Fibroblast of lung (primary cell): ENCODE measurements at regions not wholly inside any gene's neighbourhood (a gene's known extent, or its start where the extent isn't known, plus 50 kb on each side); places are given as distances from the start of the nearest gene placed in this dataset.

Experiments used
- DNase-seq, 2 donors: peaks; one replicate each; pipeline versions ENCODE4 v3.0.0 to v3.0.0-alpha.2; 2010; ENCODE audit warnings: low read depth in 2 of 2
- H2AFZ ChIP-seq: 2 replicates; pipeline ENCODE4 v1.5.1; 2012; ENCODE audit warnings: low read length, control low read depth, inconsistent platforms
- H3K27ac ChIP-seq: 2 replicates; pipeline ENCODE4 v1.5.1; 2011; ENCODE audit warnings: low read length, control low read depth; ENCODE audit not compliant: insufficient read depth
- H3K27me3 ChIP-seq: 2 replicates; pipeline ENCODE4 v1.5.1; 2011; ENCODE audit warnings: mild to moderate bottlenecking, low read length; ENCODE audit not compliant: control insufficient read depth, insufficient read depth
- H3K36me3 ChIP-seq: 2 replicates; pipeline ENCODE4 v1.5.1; 2011; ENCODE audit warnings: low read length; ENCODE audit not compliant: control insufficient read depth, insufficient read depth
- H3K4me1 ChIP-seq: 2 replicates; pipeline ENCODE4 v1.5.1; 2011; ENCODE audit warnings: low read length; ENCODE audit not compliant: control insufficient read depth, insufficient read depth; ENCODE audit errors: extremely low read depth
- H3K4me2 ChIP-seq: 2 replicates; pipeline ENCODE4 v1.5.1; 2011; ENCODE audit warnings: low read length, control low read depth; ENCODE audit not compliant: insufficient read depth; ENCODE audit errors: extremely low read depth
- H3K4me3 ChIP-seq, 4 experiments: fragments of 200-600 bp in 1 of 4; sonication (generic) in 1 of 4; replicated peaks in 1 of 4; 2 replicates each; pipeline ENCODE4 v1.5.1; 2011 to 2016; ENCODE audit warnings: low read length in 4 of 4, low read depth in 3 of 4, mild to moderate bottlenecking in 3 of 4, control low read depth in 2 of 4, inconsistent platforms in 1 of 4, mixed read lengths in 1 of 4; ENCODE audit not compliant: insufficient read depth in 1 of 4; ENCODE audit errors: control extremely low read depth in 1 of 4
- H3K79me2 ChIP-seq: 2 replicates; pipeline ENCODE4 v1.5.1; 2012; ENCODE audit warnings: mild to moderate bottlenecking, low read length, inconsistent platforms; ENCODE audit not compliant: control insufficient read depth, insufficient read depth
- H3K9ac ChIP-seq: 2 replicates; pipeline ENCODE4 v1.5.1; 2011; ENCODE audit warnings: mild to moderate bottlenecking, low read length, control low read depth; ENCODE audit not compliant: insufficient read depth
- H3K9me3 ChIP-seq: 2 replicates; pipeline ENCODE4 v1.5.1; 2012; ENCODE audit warnings: low read depth, low read length; ENCODE audit not compliant: control insufficient read depth, insufficient read depth
- H4K20me1 ChIP-seq: 2 replicates; pipeline ENCODE4 v1.5.1; 2011; ENCODE audit warnings: low read length; ENCODE audit not compliant: control insufficient read depth, insufficient read depth; ENCODE audit errors: extremely low read depth
- EZH2 ChIP-seq: IDR thresholded peaks from 2 replicates; pipeline ENCODE4 v1.5.1; 2012; ENCODE audit warnings: low read length, control low read depth, mild to moderate bottlenecking; ENCODE audit errors: missing control alignments
- TF ChIP-seq, protein P1 (sequence below), 2 donors: IDR thresholded peaks in 1 of 2; conservative IDR thresholded peaks in 1 of 2; 1 replicate in 1 of 2; 2 replicates in 1 of 2; pipeline ENCODE4 v1.5.1; 2011 to 2012; ENCODE audit warnings: low read length in 2 of 2, control low read depth in 1 of 2, inconsistent platforms in 1 of 2, low read depth in 1 of 2, mild to moderate bottlenecking in 1 of 2

DNA sequence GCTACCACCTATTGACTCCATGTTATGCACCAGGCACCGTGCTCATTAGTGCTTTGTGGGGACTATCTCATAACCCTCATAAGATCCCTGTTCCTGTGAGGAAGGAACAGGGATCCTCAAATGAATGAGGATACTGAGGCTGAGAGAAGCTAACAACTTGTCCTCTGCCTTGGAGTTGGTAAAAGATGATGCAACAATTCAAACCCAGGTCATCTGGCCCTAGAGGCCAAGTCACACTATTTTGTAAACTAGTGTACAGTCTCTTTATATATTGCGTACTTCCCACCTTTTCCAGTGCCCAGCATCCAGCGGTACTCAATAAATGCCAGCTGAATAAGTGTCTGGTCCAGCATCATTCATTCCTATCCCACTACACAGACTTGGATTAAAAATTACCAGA is 92.6 kb downstream of the RCN1 start:
- Histone ChIP-seq H4K20me1 (no peaks in the 10 kb centered on the region), H3K4me2 (no peak overlapping the region), H3K27me3 (peaks cover 9% of the 10 kb centered on the region), H3K4me3 (no peak overlapping the region), H2AFZ (no peak overlapping the region), H3K9ac (no peak overlapping the region), H3K27ac (no peak overlapping the region), H3K79me2 (no peaks in the 10 kb centered on the region), H3K9me3 (no peaks in the 10 kb centered on the region), H3K36me3 (no peaks in the 10 kb centered on the region), H3K4me1 (no peaks in the 10 kb centered on the region)
- TF ChIP-seq EZH2 = no peak
- TF ChIP-seq, protein P1, sequence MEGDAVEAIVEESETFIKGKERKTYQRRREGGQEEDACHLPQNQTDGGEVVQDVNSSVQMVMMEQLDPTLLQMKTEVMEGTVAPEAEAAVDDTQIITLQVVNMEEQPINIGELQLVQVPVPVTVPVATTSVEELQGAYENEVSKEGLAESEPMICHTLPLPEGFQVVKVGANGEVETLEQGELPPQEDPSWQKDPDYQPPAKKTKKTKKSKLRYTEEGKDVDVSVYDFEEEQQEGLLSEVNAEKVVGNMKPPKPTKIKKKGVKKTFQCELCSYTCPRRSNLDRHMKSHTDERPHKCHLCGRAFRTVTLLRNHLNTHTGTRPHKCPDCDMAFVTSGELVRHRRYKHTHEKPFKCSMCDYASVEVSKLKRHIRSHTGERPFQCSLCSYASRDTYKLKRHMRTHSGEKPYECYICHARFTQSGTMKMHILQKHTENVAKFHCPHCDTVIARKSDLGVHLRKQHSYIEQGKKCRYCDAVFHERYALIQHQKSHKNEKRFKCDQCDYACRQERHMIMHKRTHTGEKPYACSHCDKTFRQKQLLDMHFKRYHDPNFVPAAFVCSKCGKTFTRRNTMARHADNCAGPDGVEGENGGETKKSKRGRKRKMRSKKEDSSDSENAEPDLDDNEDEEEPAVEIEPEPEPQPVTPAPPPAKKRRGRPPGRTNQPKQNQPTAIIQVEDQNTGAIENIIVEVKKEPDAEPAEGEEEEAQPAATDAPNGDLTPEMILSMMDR (conservative IDR thresholded peaks at IDR 0.05 in 1 of 2, IDR thresholded peaks at IDR 0.05 in 1 of 2; ENCODE audit: low read depth in 1 of 2, low read length in 2 of 2) = no peak
- no peak for DNase-seq

- no peak overlapping the region for H3K4me2 ChIP-seq
- no peaks in the 10 kb centered on the region for H4K20me1 ChIP-seq
- H3K79me2 ChIP-seq = no peaks in the 10 kb centered on the region
- H3K36me3 ChIP-seq = no peaks in the 10 kb centered on the region
- no peak overlapping the region for H3K9ac ChIP-seq
- TF ChIP-seq, protein P1 (conservative IDR thresholded peaks at IDR 0.05 in 1 of 2, IDR thresholded peaks at IDR 0.05 in 1 of 2; ENCODE audit: low read depth in 1 of 2, low read length in 2 of 2) = no peak
- TF ChIP-seq EZH2 = no peak
- H3K9me3 ChIP-seq = no peaks in the 10 kb centered on the region
- H3K4me3 ChIP-seq = no peak overlapping the region
- H3K27me3 ChIP-seq = peaks cover 7% of the 10 kb centered on the region
- no peak for DNase-seq
- H2AFZ ChIP-seq = no peak overlapping the region
- H3K27ac ChIP-seq = no peak overlapping the region
- H3K4me1 ChIP-seq = no peaks in the 10 kb centered on the region
These were observed 93.3 kb downstream of the RCN1 start for GRCh38 chr11:32184041-32184722.

DNA sequence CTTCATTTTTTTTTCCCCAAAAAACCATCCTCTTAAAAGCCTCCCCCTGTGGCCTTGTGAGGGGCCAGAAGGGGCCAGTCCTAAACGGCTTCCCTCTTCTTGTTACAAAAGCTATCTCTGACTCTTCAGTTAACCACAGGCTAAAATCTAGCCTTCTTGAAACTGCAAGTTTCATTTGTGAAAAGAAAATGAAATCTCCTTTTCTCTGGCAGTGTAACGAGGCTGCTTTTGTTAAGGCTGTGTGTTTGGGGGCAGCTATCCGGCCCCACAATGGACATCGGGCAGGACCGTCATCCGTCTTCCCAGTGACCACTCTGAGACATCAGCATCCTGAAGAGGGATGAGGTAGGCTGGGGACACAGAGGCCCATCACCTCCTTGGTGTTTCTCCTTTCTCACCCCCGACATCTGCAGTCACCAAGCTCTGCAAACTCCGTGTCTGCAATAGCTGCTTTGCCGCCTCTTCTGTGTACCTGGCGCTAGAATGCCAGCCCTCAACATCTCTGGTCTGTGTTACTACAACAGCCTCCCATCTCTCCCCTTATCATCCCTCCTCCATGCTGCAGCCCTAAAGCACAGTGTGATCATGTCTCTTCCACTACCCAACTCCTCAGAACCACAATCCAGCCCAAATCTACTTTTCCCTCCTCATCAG is 94.0 kb downstream of the RCN1 start:
- no peaks in the 10 kb centered on the region for H3K9me3 ChIP-seq
- DNase-seq = no peak
- no peak overlapping the region for H2AFZ ChIP-seq
- no peaks in the 10 kb centered on the region for H3K36me3 ChIP-seq
- H3K27me3 ChIP-seq = peaks cover 7% of the 10 kb centered on the region
- H3K4me2 ChIP-seq = no peak overlapping the region
- H3K27ac ChIP-seq = no peak overlapping the region
- H3K4me3 ChIP-seq = no peak overlapping the region
- H3K79me2 ChIP-seq = no peaks in the 10 kb centered on the region
- no peak overlapping the region for H3K9ac ChIP-seq
- H4K20me1 ChIP-seq = no peaks in the 10 kb centered on the region
- H3K4me1 ChIP-seq = no peaks in the 10 kb centered on the region
- TF ChIP-seq, protein P1 (conservative IDR thresholded peaks at IDR 0.05 in 1 of 2, IDR thresholded peaks at IDR 0.05 in 1 of 2; ENCODE audit: low read depth in 1 of 2, low read length in 2 of 2) = no peak
- no peak for TF ChIP-seq EZH2
